Ishikawa (cell line): ENCODE measurements at regions not wholly inside any gene's neighbourhood (a gene's known extent, or its start where the extent isn't known, plus 50 kb on each side); places are given as distances from the start of the nearest gene placed in this dataset.

ENCODE experiments used
- EP300 ChIP-seq: IDR thresholded peaks from 2 replicates; pipeline ENCODE4 v1.6.1; 2012; ENCODE audit warnings: borderline replicate concordance
- RAD21 ChIP-seq: IDR thresholded peaks from 2 replicates; pipeline ENCODE4 v1.6.1; 2012; ENCODE audit warnings: low read depth
- TAF1 ChIP-seq: IDR thresholded peaks from 2 replicates; pipeline ENCODE4 v1.6.1; 2012; ENCODE audit warnings: low read depth, mild to moderate bottlenecking

DNA sequence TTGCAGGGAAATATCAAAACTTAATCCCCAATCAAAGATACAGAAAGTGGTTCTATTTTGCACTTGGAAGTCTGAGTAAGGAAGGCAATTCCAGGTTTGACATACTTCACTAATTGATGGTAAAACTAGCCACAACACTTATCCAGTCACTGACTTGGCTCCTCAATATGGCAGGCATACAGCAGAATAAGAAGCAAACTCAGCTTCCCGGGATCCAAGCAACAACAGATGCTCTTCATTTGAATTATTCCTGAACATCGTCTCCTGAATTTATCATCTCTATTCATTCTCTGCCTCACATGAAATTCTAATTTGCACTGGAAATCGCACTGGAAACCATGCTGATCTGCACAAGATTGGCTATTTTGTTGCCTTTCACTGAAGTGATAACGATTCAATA is 629.6 kb downstream of the PRELID2 start:
- TF ChIP-seq RAD21: no peak
- no peak for TF ChIP-seq TAF1
- TF ChIP-seq EP300: no peak
